ENCODE measurements at regions not wholly inside any gene's neighbourhood (a gene's known extent, or its start where the extent isn't known, plus 50 kb on each side); places are given as distances from the start of the nearest gene placed in this dataset.

DNA sequence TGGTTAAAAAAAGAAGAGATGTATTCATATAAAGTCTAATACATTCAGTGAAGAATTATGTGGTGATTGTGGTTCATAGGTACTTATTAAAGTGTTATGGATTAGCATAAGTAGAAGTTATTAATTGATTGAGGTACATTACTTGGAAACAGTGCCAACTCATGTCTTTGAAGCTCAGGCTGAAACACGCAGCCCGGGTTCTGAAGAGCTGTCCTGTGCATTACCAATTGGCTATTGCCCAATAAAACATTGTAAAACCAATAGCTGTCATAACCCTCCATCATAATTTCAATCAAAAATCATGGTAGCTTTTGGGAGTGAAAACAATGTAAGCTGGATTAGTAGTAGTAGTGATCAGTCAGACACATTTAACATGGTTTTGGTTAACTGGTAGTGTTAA is 560.1 kb downstream of the MCTP2 start:
- Histone ChIP-seq H3K4me3 (replicated peaks in 1 of 3; ENCODE audit: insufficient read depth in 1 of 3, low read depth in 2 of 3, low read length in 3 of 3) (no peak overlapping the region), H3K9ac (ENCODE audit: insufficient read depth, low read depth, low read length) (no peak overlapping the region), H3K27ac (ENCODE audit: extremely low read length, insufficient read depth, low read length) (no peak overlapping the region), H3K36me3 (replicated peaks in 1 of 2; ENCODE audit: control insufficient read depth in 1 of 2, insufficient read depth in 2 of 2, low read length in 2 of 2) (no peaks in the 10 kb centered on the region), H3K4me1 (ENCODE audit: insufficient read depth, low read length) (no peaks in the 10 kb centered on the region), H3K27me3 (ENCODE audit: control insufficient read depth in 1 of 2, insufficient read depth in 2 of 2, low read length in 2 of 2) (no peaks in the 10 kb centered on the region), H3K79me2 (ENCODE audit: insufficient read depth, low read length) (no peaks in the 10 kb centered on the region), H2AFZ (ENCODE audit: low read length) (no peak overlapping the region), H3K9me3 (ENCODE audit: low read length) (peaks cover 39% of the 10 kb centered on the region), H4K20me1 (ENCODE audit: insufficient read depth, low read length) (no peaks in the 10 kb centered on the region), H3K4me2 (ENCODE audit: low read depth, low read length) (no peak overlapping the region)
- ATAC-seq, result no peak
- DNase-seq (ENCODE audit: low spot score), result no peak
- in situ Hi-C loops (cut with HindIII; ENCODE audit: extremely low pct_ligation_motif_present, low pct_unique_long_range_greater_than_20kb) (no loop called here), intact Hi-C loops (cut with micrococcal nuclease; ENCODE audit: unreplicated experiment) (no loop called here)
- POLR2A ChIA-PET, result no interaction called here
- WGBS (ENCODE audit: low lambda C conversion rate), result 38% methylated on average over 2 of the region's 2 CpGs
- BruUV-seq (replicated peaks), result no TSS peak
- no peak for TF ChIP-seq MAZ (IDR thresholded peaks at IDR 0.05; ENCODE audit: borderline replicate concordance, low read depth, low read length)
- TF ChIP-seq MAZ (CRISPR knock-in tag; IDR thresholded peaks at IDR 0.05; ENCODE audit: low read depth), result no peak
- no peak for TF ChIP-seq ZNF501 (CRISPR knock-in tag; IDR thresholded peaks at IDR 0.05)
- TF ChIP-seq ONECUT2 (CRISPR knock-in tag; IDR thresholded peaks at IDR 0.05), result no peak
- TF ChIP-seq PRMT3 (CRISPR knock-in tag; IDR thresholded peaks at IDR 0.05; ENCODE audit: borderline replicate concordance, low read depth), result no peak
- TF ChIP-seq ZNF205 (CRISPR knock-in tag; IDR thresholded peaks at IDR 0.05), result no peak
- TF ChIP-seq DNMT3B (CRISPR knock-in tag; conservative IDR thresholded peaks at IDR 0.05), result no peak
- TF ChIP-seq NR2C2 (CRISPR knock-in tag; IDR thresholded peaks at IDR 0.05; ENCODE audit: borderline replicate concordance), result no peak
- TF ChIP-seq CCDC6 (CRISPR knock-in tag; IDR thresholded peaks at IDR 0.05), result no peak
- TF ChIP-seq MIXL1 (CRISPR knock-in tag; IDR thresholded peaks at IDR 0.05), result no peak
- TF ChIP-seq SMARCC2 (IDR thresholded peaks at IDR 0.05), result no peak
- TF ChIP-seq ZNF451 (CRISPR knock-in tag; IDR thresholded peaks at IDR 0.05), result no peak
- no peak for TF ChIP-seq ZNF12 (CRISPR knock-in tag; IDR thresholded peaks at IDR 0.05)
- TF ChIP-seq, protein P1, sequence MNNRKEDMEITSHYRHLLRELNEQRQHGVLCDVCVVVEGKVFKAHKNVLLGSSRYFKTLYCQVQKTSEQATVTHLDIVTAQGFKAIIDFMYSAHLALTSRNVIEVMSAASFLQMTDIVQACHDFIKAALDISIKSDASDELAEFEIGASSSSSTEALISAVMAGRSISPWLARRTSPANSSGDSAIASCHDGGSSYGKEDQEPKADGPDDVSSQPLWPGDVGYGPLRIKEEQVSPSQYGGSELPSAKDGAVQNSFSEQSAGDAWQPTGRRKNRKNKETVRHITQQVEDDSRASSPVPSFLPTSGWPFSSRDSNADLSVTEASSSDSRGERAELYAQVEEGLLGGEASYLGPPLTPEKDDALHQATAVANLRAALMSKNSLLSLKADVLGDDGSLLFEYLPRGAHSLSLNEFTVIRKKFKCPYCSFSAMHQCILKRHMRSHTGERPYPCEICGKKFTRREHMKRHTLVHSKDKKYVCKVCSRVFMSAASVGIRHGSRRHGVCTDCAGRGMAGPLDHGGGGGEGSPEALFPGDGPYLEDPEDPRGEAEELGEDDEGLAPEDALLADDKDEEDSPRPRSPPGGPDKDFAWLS (CRISPR knock-in tag; IDR thresholded peaks at IDR 0.05; ENCODE audit: borderline replicate concordance), result no peak
- no peak for TF ChIP-seq ZNF557 (CRISPR knock-in tag; IDR thresholded peaks at IDR 0.05)
- no peak for FAIRE-seq
- CTCF ChIA-PET (ENCODE audit: low intra/inter-chr PET ratio, low total read pairs), result no interaction called here
